ENCODE measurements at regions not wholly inside any gene's neighbourhood (a gene's known extent, or its start where the extent isn't known, plus 50 kb on each side); places are given as distances from the start of the nearest gene placed in this dataset.

- TF ChIP-seq, protein P1, sequence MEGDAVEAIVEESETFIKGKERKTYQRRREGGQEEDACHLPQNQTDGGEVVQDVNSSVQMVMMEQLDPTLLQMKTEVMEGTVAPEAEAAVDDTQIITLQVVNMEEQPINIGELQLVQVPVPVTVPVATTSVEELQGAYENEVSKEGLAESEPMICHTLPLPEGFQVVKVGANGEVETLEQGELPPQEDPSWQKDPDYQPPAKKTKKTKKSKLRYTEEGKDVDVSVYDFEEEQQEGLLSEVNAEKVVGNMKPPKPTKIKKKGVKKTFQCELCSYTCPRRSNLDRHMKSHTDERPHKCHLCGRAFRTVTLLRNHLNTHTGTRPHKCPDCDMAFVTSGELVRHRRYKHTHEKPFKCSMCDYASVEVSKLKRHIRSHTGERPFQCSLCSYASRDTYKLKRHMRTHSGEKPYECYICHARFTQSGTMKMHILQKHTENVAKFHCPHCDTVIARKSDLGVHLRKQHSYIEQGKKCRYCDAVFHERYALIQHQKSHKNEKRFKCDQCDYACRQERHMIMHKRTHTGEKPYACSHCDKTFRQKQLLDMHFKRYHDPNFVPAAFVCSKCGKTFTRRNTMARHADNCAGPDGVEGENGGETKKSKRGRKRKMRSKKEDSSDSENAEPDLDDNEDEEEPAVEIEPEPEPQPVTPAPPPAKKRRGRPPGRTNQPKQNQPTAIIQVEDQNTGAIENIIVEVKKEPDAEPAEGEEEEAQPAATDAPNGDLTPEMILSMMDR (IDR thresholded peaks at IDR 0.05; ENCODE audit: low read depth, low read length, poor library complexity, severe bottlenecking) = no peak
- no peak for TF ChIP-seq EZH2phosphoT487 (IDR thresholded peaks at IDR 0.05; ENCODE audit: borderline replicate concordance, low read length)
These were observed 438.3 kb downstream of the SH3GL2 start for GRCh38 chr9:18017136-18017535.

Measured in DOHH2 (cell line).